ENCODE measurements at regions not wholly inside any gene's neighbourhood (a gene's known extent, or its start where the extent isn't known, plus 50 kb on each side); places are given as distances from the start of the nearest gene placed in this dataset.

GRCh38 chr14:86798330-86798729 lies 1194.7 kb downstream of the GALC start:
- TF ChIP-seq CTCF (IDR thresholded peaks at IDR 0.05; ENCODE audit: borderline replicate concordance, extremely low read depth, low read length, poor library complexity, severe bottlenecking) (no peak), EZH2 (IDR thresholded peaks at IDR 0.05; ENCODE audit: borderline replicate concordance, low read depth, low read length, severe bottlenecking) (no peak)
